ENCODE measurements at regions not wholly inside any gene's neighbourhood (a gene's known extent, or its start where the extent isn't known, plus 50 kb on each side); places are given as distances from the start of the nearest gene placed in this dataset.
"Not testable (repeated sequence)": the region's sequence is repeated elsewhere in the genome, so short reads cannot be mapped to it uniquely, and the experiment has no call there.

- no peaks in the 10 kb centered on the region for H3K4me1 ChIP-seq (ENCODE audit: control insufficient read depth in 1 of 2, low read depth in 2 of 2)
These were observed 718.2 kb upstream of the SOX11 start for GRCh38 chr2:4973973-4974372.

GRCh38 chr2:4976407-4976806 lies 715.8 kb upstream of the SOX11 start:
- no peaks in the 10 kb centered on the region for H3K4me1 ChIP-seq (ENCODE audit: control insufficient read depth in 1 of 2, low read depth in 2 of 2)
- H3K36me3 ChIP-seq: no peaks in the 10 kb centered on the region
- H3K27ac ChIP-seq: no peak overlapping the region
- no peak for DNase-seq (ENCODE audit: low spot score)
- no peaks in the 10 kb centered on the region for H3K27me3 ChIP-seq (replicated peaks; ENCODE audit: insufficient read depth)
- no peak overlapping the region for H3K4me3 ChIP-seq
- no peaks in the 10 kb centered on the region for H3K9me3 ChIP-seq
- no peak for ATAC-seq (ENCODE audit: insufficient number of reproducible peaks, low FRiP score, low read depth)
- no peak for TF ChIP-seq CTCF (IDR thresholded peaks at IDR 0.05)

More at GRCh38 chr2:4973973-4974372, 718.2 kb upstream of the SOX11 start:
- H3K27ac ChIP-seq: no peak overlapping the region
- DNase-seq (ENCODE audit: low spot score) (no peak), ATAC-seq (ENCODE audit: insufficient number of reproducible peaks, low FRiP score, low read depth) (no peak)
- no peaks in the 10 kb centered on the region for H3K9me3 ChIP-seq
- H3K4me3 ChIP-seq: no peak overlapping the region
- no peaks in the 10 kb centered on the region for H3K27me3 ChIP-seq (replicated peaks; ENCODE audit: insufficient read depth)
- H3K36me3 ChIP-seq: no peaks in the 10 kb centered on the region
- no peak for TF ChIP-seq CTCF (IDR thresholded peaks at IDR 0.05)

- ATAC-seq (ENCODE audit: insufficient number of reproducible peaks, low FRiP score, low read depth): no peak
- H3K9me3 ChIP-seq: no peaks in the 10 kb centered on the region
- H3K36me3 ChIP-seq: no peaks in the 10 kb centered on the region
These were observed 713.1 kb upstream of the SOX11 start for GRCh38 chr2:4979111-4979510.

GRCh38 chr2:4980995-4981394 lies 711.2 kb upstream of the SOX11 start:
- Histone ChIP-seq H3K9me3 (no peaks in the 10 kb centered on the region), H3K4me3 (no peak overlapping the region), H3K27ac (no peak overlapping the region), H3K36me3 (no peaks in the 10 kb centered on the region), H3K27me3 (replicated peaks; ENCODE audit: insufficient read depth) (no peaks in the 10 kb centered on the region), H3K4me1 (ENCODE audit: control insufficient read depth in 1 of 2, low read depth in 2 of 2) (no peaks in the 10 kb centered on the region)
- DNase-seq (ENCODE audit: low spot score) (no peak), ATAC-seq (ENCODE audit: insufficient number of reproducible peaks, low FRiP score, low read depth) (no peak)
- TF ChIP-seq CTCF (IDR thresholded peaks at IDR 0.05): no peak

More at GRCh38 chr2:4979111-4979510, 713.1 kb upstream of the SOX11 start:
- Histone ChIP-seq H3K4me1 (ENCODE audit: control insufficient read depth in 1 of 2, low read depth in 2 of 2) (no peaks in the 10 kb centered on the region), H3K4me3 (no peak overlapping the region), H3K27ac (no peak overlapping the region), H3K27me3 (replicated peaks; ENCODE audit: insufficient read depth) (no peaks in the 10 kb centered on the region)
- no peak for DNase-seq (ENCODE audit: low spot score)
- TF ChIP-seq CTCF (IDR thresholded peaks at IDR 0.05): no peak

GRCh38 chr2:4981802-4982409 lies 710.3 kb upstream of the SOX11 start:
- ATAC-seq (ENCODE audit: insufficient number of reproducible peaks, low FRiP score, low read depth): no peak
- H3K9me3 ChIP-seq: no peaks in the 10 kb centered on the region
- H3K27me3 ChIP-seq (replicated peaks; ENCODE audit: insufficient read depth): no peaks in the 10 kb centered on the region
- no peaks in the 10 kb centered on the region for H3K4me1 ChIP-seq (ENCODE audit: control insufficient read depth in 1 of 2, low read depth in 2 of 2)
- no peak for TF ChIP-seq CTCF (IDR thresholded peaks at IDR 0.05)
- no peak for DNase-seq (ENCODE audit: low spot score)
- no peak overlapping the region for H3K27ac ChIP-seq
- H3K4me3 ChIP-seq: no peak overlapping the region
- H3K36me3 ChIP-seq: no peaks in the 10 kb centered on the region

GRCh38 chr2:4988444-4988843 lies 703.7 kb upstream of the SOX11 start:
- H3K9me3 ChIP-seq; H3K27ac ChIP-seq; ATAC-seq (ENCODE audit: insufficient number of reproducible peaks, low FRiP score, low read depth); DNase-seq (ENCODE audit: low spot score); H3K36me3 ChIP-seq; H3K4me1 ChIP-seq (ENCODE audit: control insufficient read depth in 1 of 2, low read depth in 2 of 2); H3K27me3 ChIP-seq (replicated peaks; ENCODE audit: insufficient read depth); H3K4me3 ChIP-seq: not testable (repeated sequence)

Measured in thoracic aorta (tissue), 2 donors.